Ecto neural progenitor cell (in vitro differentiated cells): ENCODE measurements at regions not wholly inside any gene's neighbourhood (a gene's known extent, or its start where the extent isn't known, plus 50 kb on each side); places are given as distances from the start of the nearest gene placed in this dataset.
"Not testable (repeated sequence)": the region's sequence is repeated elsewhere in the genome, so short reads cannot be mapped to it uniquely, and the experiment has no call there.

Source experiments
- DNase-seq: peaks from one replicate; pipeline ENCODE4 v3.0.0-alpha.2; 2018; ENCODE audit warnings: low spot score

DNA sequence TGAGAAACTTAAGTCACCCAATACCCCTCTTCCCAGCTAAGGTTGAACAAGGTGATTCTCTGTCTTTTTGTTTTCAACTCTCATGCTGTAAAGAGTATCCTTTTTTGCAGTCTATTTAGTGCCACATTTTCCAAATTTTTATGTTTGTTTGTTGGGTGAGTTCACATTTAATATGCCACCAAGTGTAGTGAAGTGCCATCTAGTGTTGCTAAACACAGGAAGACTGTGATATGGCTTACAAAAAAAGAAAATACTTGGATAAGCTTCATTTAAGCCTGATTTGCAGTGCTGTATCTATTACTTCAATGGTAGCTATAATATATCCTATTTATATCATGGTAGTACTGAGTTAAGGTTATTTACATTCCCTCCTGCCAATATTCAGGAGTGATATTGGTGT lies 319.2 kb upstream of the CHORDC1 start:
- DNase-seq = no peak

DNA sequence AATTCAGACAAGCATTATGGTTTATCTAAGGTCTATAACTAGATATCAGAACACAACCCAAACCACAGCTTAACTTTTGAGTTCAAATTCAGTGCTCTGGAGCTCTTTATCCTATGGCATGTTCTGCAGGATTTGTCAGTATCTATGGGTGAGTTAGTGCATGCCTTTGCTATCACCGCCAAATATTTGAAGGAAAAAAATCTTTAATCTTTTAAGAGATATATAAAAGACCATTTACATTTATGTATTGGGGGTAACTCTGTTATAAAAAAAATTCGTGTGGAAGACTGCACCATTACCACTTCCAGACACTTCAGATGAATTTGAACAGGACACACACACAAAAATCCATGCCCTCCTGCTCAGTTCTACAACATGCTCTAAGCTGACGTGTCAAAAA lies 313.5 kb upstream of the CHORDC1 start:
- DNase-seq = no peak

DNA sequence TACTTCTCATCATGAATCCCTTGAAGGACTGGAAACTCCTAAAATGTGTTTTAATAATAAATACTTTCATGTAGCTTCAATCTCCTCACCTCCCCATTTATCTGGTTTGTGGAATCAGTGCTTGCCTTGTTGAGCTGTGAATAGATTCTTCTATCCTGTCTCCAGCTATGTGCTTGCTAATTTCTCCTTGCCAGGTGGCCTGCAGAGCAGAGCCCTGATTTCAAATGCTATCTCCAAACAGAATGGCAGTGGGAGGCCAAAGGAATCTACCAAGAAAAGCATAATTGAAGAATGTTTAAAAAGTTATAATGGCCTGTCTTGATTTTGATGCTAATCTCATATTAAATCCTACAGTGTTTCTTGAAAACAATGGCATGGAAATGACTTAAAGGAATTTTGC lies 309.3 kb upstream of the CHORDC1 start:
- no peak for DNase-seq

- no peak for DNase-seq
Observed at GRCh38 chr11:90531001-90531400, 308.2 kb upstream of the CHORDC1 start.

DNA sequence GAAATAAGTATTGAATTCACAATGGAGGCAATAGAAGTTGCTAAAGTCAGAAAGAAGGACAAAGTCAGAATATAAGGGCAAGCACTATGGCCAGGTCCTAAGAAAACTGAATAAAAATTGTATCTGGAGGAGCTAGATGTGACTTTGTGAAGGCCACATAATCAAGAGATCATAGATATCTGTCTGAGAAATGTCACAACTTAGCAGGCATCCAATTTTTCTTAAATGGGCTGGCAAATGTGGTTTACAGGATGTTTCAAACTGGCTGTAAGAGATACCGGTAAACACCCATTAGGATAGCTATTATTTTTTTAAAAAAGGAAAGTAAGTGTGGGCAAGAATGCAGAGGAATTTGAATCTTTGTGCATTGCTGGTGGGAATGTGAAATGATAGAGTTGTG lies 303.1 kb upstream of the CHORDC1 start:
- DNase-seq = no peak

- no peak for DNase-seq
Observed at GRCh38 chr11:90512846-90513245, 290.0 kb upstream of the CHORDC1 start.

GRCh38 chr11:90510839-90511238 lies 288.0 kb upstream of the CHORDC1 start:
- no peak for DNase-seq

DNA sequence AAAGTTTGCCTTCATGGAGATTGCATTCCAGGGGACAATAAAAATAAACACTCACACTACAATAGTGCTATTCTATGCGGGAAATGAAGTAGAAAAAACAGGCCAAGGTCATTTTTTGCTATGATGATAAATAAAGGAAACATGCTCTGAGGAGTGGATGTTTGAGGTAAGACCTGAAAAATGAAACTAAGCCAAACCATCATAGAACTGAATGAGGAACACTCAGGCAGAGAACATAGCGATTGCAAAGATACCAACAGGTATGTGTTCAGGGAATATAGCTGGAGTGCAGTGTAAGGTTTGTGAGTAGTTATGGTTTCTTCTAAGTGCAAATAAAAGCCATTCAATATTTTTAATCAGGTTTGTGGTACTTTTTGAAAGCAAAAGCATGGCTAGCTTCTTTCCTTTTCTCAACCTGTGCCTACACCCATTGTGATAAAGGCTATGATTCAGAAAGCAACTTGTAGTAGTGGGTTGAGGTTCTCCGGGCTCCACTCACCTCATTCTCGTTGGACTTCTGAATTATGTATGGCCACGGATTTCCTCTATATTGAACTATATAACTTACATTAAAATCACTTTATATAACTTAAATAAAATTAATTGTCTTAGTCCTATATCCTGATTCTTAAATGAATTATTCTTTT lies 278.2 kb upstream of the CHORDC1 start:
- no peak for DNase-seq

DNA sequence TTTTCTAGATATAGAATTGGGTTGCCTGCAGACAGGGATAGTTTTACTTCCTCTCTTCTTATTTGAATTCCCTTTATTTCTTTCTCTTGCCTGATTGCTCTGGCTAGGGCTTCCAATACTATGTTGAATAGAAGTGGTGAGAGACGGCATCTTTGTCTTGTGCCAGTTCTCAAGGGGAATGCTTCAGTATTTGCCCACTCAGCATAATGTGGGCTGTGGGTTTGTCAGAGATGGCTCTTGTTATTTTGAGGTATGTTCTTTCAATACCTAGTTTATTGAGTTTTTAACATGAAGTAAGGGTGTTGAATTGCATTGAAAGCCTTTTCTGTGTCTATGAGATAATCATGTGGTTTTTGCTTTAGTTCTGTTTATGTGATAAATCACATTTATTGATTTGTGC lies 273.9 kb upstream of the CHORDC1 start:
- no peak for DNase-seq

GRCh38 chr11:90493379-90493778 lies 270.5 kb upstream of the CHORDC1 start:
- DNase-seq = no peak

DNA sequence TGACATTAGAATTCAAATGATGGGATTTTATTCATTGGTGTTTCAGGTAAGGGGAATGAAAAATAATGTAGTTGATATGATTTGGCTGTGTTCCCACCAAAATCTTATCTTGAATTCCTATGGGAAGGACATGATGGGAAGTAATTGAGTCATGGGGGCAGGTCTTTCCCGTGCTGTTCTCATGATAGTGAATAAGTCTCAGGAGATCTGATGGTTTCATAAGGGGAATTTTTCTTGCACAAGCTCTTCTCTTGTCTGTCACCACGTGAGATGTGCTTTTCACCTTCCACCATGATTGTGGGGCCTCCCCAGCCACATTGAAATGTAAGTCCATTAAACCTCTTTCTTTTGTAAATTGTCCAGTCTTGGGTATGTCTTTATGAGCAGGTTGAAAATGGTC lies 268.6 kb upstream of the CHORDC1 start:
- no peak for DNase-seq

- no peak for DNase-seq
Observed at GRCh38 chr11:90476442-90477007, 253.7 kb upstream of the CHORDC1 start.

DNA sequence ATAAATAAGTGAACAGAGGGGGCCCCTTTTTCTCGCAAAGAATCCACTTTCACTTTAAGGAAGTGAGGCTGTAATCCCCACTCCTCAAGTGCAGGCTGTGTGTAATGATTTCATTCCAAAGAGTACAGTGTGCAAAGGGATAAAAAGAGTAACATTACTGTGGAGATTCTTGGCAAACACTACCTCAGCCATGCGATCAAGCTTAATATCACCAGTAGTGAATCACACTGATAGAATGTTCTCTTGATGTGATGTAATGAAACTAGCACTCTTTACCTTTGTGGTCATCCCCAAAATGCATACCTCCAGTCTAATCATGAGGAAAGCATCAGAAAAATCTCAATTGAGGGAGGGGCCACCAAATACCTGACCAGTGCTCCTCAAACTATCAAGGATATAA lies 246.1 kb upstream of the CHORDC1 start:
- DNase-seq = no peak

DNA sequence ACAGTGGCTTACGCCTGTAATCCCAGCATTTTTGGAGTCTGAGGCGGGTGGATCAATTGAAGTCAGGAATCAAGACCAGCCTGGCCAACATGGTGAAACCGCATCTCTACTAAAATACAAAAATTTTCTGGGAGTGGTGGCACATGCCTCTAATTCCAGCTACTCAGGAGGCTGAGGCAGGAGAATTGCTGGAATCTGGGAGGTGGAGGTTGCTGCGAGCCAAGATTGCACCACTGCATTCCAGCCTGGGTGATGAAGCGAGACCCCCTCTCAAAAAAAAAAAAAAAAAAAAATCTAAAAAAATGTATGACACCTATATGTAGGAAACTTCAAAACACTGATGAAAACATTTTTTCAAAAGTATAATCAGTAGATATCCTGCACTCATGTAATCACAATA lies 242.7 kb upstream of the CHORDC1 start:
- DNase-seq = no peak

- DNase-seq = not testable (repeated sequence)
Observed at GRCh38 chr11:90455347-90455920, 232.6 kb upstream of the CHORDC1 start.

GRCh38 chr11:90453525-90453924 lies 230.7 kb upstream of the CHORDC1 start:
- no peak for DNase-seq

GRCh38 chr11:90449606-90450005 lies 226.8 kb upstream of the CHORDC1 start:
- no peak for DNase-seq

DNA sequence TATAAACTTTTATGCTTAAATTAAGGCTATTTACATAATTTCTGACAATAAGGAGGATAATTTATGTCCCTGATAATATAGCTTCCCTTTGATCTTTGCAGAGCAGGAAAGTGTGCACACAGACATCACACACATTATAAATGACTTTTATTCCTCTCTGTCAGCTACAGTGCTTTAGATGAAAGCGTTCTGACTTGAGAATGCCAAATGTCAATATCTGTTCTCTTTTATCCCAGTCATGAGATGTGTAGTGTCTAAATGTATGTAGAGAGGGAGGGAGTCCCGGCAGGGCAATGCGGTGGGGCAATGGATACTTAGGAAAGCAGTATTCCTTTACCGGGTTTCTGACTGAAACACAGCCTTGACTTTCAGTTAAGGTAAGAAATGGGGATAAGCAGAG lies 225.4 kb upstream of the CHORDC1 start:
- DNase-seq = no peak

GRCh38 chr11:90447618-90448017 lies 224.8 kb upstream of the CHORDC1 start:
- no peak for DNase-seq

DNA sequence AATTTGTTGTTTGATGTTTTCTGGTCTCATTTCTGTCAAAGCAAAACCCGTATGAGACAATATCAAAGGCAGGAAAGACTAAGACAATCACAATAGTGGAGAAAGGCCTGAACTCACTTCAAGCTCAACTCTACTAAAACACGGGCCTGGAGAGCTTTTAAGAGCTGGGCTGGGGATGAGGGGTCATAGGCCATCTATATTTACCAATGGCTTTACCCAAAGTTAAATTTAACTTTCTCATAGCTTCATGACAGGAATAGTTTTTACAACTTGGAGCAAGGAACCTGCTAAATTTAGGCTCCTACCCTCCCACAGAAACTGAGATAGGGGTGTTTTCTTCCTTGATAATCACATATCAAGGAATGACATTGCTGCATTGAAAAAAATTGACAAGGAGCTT lies 223.4 kb upstream of the CHORDC1 start:
- no peak for DNase-seq

DNA sequence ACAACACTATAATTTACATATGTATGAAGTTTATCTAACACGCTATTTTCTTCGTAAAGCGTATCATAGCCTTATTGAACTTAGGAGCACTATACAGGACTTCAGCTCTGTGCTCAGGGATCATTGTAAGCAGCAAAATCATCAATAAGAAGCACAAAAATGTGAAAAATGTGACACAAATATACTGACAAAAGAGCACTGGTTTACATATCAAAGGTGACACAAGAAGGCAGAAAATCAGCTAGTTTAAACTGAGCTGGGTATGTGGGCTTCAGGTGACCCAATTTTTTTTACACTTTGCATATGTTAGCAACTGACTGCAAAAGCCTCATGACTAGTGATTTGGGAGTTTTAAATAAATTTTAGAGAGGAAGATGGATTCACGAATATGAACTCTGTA lies 215.2 kb upstream of the CHORDC1 start:
- DNase-seq = no peak

DNA sequence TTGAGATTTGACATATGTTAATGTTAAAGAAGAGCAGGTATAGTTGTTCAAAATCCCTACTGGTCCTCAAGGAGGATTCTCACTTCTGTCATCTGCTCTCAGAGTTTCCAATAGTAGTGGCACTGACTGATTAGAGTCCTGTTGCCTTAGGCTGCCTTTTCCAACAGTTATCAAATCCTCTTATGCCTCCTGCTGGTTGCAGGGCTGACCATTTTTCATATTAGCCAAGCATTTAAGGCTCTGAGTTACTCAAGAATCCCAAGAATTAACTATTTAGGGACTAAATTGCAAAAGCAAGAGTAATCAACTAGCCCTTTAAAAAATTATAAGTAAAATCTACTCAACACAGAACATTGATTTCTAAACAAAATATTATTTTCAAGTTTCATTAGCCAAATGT lies 212.0 kb upstream of the CHORDC1 start:
- DNase-seq = no peak

- DNase-seq = no peak
Observed at GRCh38 chr11:90428836-90429235, 206.0 kb upstream of the CHORDC1 start.

DNA sequence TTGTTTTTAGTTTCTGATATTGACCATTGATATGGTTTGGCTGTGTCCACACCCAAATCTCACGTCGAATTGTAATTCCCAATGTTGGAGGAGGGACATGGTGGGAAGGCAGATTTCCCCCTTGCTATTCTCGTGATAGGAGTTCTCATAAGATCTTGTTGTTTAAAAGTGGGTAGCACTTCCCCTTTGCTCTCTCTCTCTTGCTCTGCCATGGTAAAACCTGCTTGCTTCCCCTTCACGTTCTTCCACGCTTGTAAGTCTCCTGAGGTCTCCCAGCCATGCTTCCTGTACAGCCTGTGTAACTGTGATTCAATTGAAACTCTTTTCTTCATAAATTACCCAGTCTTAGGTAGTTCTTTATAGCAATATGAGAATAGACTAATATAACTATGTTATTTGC lies 203.6 kb upstream of the CHORDC1 start:
- no peak for DNase-seq
